CD8-positive, alpha-beta memory T cell (primary cell): ENCODE measurements at regions not wholly inside any gene's neighbourhood (a gene's known extent, or its start where the extent isn't known, plus 50 kb on each side); places are given as distances from the start of the nearest gene placed in this dataset.

Experiments
- CTCF ChIA-PET: fragments of 350-600 bp; sonication (Branson Sonifier 250); formaldehyde crosslinking; loops from one replicate; lab custom pipeline; 2021; ENCODE audit warnings: antibody characterized with exemption; lab: Charles Lee
- POLR2A ChIA-PET: fragments of 350-600 bp; sonication (Branson Sonifier 250); formaldehyde crosslinking; loops from one replicate; lab custom pipeline; 2021; ENCODE audit warnings: antibody characterized with exemption; lab: Charles Lee
- DNase-seq, 5 donors: peaks; one replicate each; pipeline versions ENCODE4 v3.0.0 to v3.0.0-alpha.2; 2020 to 2022; ENCODE audit warnings: mixed read lengths in 1 of 5
- H3K27ac ChIP-seq: one replicate; pipeline ENCODE4 v1.7.0; 2013; ENCODE audit warnings: low read depth, mild to moderate bottlenecking, low read length, moderate library complexity
- H3K27me3 ChIP-seq: 2 replicates; pipeline ENCODE4 v1.7.0; 2013; ENCODE audit warnings: low read length, mild to moderate bottlenecking; ENCODE audit not compliant: insufficient read depth, poor library complexity, severe bottlenecking
- H3K36me3 ChIP-seq: 2 replicates; pipeline ENCODE4 v1.7.0; 2013; ENCODE audit warnings: mild to moderate bottlenecking, low read length, moderate library complexity; ENCODE audit not compliant: insufficient read depth
- H3K4me1 ChIP-seq: 2 replicates; pipeline ENCODE4 v1.7.0; 2013; ENCODE audit warnings: mild to moderate bottlenecking, low read length, moderate library complexity; ENCODE audit not compliant: insufficient read depth
- H3K4me3 ChIP-seq: 2 replicates; pipeline ENCODE4 v1.7.0; 2013; ENCODE audit warnings: mild to moderate bottlenecking, low read length
- H3K9me3 ChIP-seq: 2 replicates; pipeline ENCODE4 v1.7.0; 2013; ENCODE audit warnings: mild to moderate bottlenecking, low read length
- H3K27ac Mint-ChIP-seq, 8 donors: one replicate each; pipeline ENCODE4 v1.8.0; 2020 to 2021; ENCODE audit warnings: mixed read lengths in 8 of 8, mild to moderate bottlenecking in 6 of 8, inconsistent platforms in 3 of 8, moderate library complexity in 3 of 8
- H3K27me3 Mint-ChIP-seq, 2 donors: one replicate each; pipeline ENCODE4 v1.8.0; 2020 to 2021; ENCODE audit warnings: mixed read lengths in 2 of 2, mild to moderate bottlenecking in 1 of 2, moderate library complexity in 1 of 2
- H3K36me3 Mint-ChIP-seq, 3 donors: one replicate each; pipeline ENCODE4 v1.8.0; 2020 to 2021; ENCODE audit warnings: mixed read lengths in 3 of 3, inconsistent platforms in 1 of 3, mild to moderate bottlenecking in 1 of 3
- H3K4me1 Mint-ChIP-seq, 3 donors: one replicate each; pipeline ENCODE4 v1.8.0; 2020 to 2021; ENCODE audit warnings: mixed read lengths in 3 of 3, inconsistent platforms in 1 of 3, mild to moderate bottlenecking in 1 of 3
- H3K4me3 Mint-ChIP-seq, 7 donors: one replicate each; pipeline ENCODE4 v1.8.0; 2020 to 2021; ENCODE audit warnings: mixed read lengths in 7 of 7, mild to moderate bottlenecking in 6 of 7, moderate library complexity in 4 of 7, inconsistent platforms in 2 of 7
- H3K9me3 Mint-ChIP-seq, 5 donors: one replicate each; pipeline ENCODE4 v1.8.0; 2020 to 2022; ENCODE audit warnings: mixed read lengths in 5 of 5, mild to moderate bottlenecking in 3 of 5, moderate library complexity in 2 of 5, inconsistent platforms in 1 of 5

DNA sequence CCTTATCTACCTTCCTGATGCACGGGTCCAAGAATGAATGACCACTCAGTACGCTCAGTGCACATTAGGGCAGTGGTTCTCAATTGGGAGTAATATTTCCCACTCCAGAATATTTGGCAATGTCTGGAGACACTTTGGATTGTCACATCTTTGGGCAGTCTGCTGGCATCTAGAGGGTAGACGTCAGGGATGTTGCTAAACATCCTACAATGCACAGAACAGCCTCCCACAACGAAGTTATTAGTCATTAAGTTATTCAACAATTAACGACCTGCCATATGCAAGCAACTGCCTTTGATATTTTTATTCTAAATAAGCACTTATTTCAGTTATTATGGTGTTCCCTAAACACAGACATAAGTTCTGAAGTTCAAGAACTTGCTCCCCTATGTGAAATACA, 669.3 kb downstream of the TOX3 start:
- Histone ChIP-seq H3K36me3 (no peaks in the 10 kb centered on the region), H3K4me1 (no peaks in the 10 kb centered on the region), H3K27me3 (no peaks in the 10 kb centered on the region), H3K27ac (no peak overlapping the region), H3K4me3 (no peak overlapping the region), H3K9me3 (no peaks in the 10 kb centered on the region)
- ChIA-PET CTCF (no interaction called here), POLR2A (no interaction called here)
- Mint-ChIP-seq H3K27me3 (no peaks in the 10 kb centered on the region), H3K36me3 (no peaks in the 10 kb centered on the region), H3K27ac (no peak overlapping the region), H3K9me3 (peaks cover 3 to 14% (median 8%) of the 10 kb centered on the region in 5 donors), H3K4me1 (no peaks in the 10 kb centered on the region), H3K4me3 (no peak overlapping the region)
- DNase-seq = no peak

DNA sequence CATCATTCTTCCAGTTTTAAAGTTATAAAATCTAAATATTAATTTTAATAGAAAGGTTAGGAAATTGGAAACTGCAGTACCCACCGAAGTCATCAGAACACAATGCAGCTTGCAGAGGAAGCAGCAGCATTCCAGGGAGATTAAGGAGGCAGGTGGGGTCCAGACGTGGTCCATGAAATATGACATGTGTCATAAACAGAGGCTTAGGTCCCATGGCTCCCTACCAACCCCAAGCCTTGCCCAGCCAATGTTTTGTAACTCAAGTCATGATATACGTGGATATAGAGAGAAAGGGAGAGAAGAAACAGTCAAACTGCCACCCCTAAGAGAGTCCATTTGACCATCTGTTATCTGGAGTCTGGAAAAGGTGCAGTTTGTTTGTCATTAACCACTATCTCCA, 670.0 kb downstream of the TOX3 start:
- CTCF ChIA-PET = no interaction called here
- H3K36me3 Mint-ChIP-seq = no peaks in the 10 kb centered on the region
- peaks cover 0 to 14% (median 8%) of the 10 kb centered on the region in 5 donors for H3K9me3 Mint-ChIP-seq
- no peak overlapping the region for H3K4me3 Mint-ChIP-seq
- H3K4me3 ChIP-seq = no peak overlapping the region
- H3K27me3 ChIP-seq = no peaks in the 10 kb centered on the region
- H3K4me1 ChIP-seq = no peaks in the 10 kb centered on the region
- H3K9me3 ChIP-seq = no peaks in the 10 kb centered on the region
- no peak overlapping the region for H3K27ac Mint-ChIP-seq
- H3K27ac ChIP-seq = no peak overlapping the region
- no peak for DNase-seq
- H3K36me3 ChIP-seq = no peaks in the 10 kb centered on the region
- POLR2A ChIA-PET = no interaction called here
- H3K27me3 Mint-ChIP-seq = no peaks in the 10 kb centered on the region
- H3K4me1 Mint-ChIP-seq = no peaks in the 10 kb centered on the region

DNA sequence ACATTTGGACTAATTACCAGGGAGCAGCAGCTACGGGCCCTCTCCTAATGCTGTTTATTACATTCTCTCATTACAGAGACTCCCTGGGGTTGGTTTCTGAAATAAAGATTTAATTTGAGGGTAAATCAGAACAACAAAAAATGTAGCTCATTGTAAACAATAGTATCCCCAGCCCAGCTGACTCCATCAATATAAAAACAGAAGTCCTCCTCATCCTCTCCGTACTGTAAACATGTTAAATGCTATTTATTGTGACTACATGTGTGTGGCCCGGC, 670.4 kb downstream of the TOX3 start:
- ChIA-PET POLR2A (no interaction called here), CTCF (no interaction called here)
- H3K27ac Mint-ChIP-seq = no peak overlapping the region
- Histone ChIP-seq H3K27me3 (no peaks in the 10 kb centered on the region), H3K4me1 (no peaks in the 10 kb centered on the region), H3K9me3 (no peaks in the 10 kb centered on the region), H3K27ac (no peak overlapping the region), H3K4me3 (no peak overlapping the region), H3K36me3 (no peaks in the 10 kb centered on the region)
- no peak for DNase-seq
- no peaks in the 10 kb centered on the region for H3K27me3 Mint-ChIP-seq
- no peaks in the 10 kb centered on the region for H3K36me3 Mint-ChIP-seq
- H3K4me3 Mint-ChIP-seq = no peak overlapping the region
- no peaks in the 10 kb centered on the region for H3K4me1 Mint-ChIP-seq
- H3K9me3 Mint-ChIP-seq = peaks cover 0 to 14% (median 8%) of the 10 kb centered on the region in 5 donors

DNA sequence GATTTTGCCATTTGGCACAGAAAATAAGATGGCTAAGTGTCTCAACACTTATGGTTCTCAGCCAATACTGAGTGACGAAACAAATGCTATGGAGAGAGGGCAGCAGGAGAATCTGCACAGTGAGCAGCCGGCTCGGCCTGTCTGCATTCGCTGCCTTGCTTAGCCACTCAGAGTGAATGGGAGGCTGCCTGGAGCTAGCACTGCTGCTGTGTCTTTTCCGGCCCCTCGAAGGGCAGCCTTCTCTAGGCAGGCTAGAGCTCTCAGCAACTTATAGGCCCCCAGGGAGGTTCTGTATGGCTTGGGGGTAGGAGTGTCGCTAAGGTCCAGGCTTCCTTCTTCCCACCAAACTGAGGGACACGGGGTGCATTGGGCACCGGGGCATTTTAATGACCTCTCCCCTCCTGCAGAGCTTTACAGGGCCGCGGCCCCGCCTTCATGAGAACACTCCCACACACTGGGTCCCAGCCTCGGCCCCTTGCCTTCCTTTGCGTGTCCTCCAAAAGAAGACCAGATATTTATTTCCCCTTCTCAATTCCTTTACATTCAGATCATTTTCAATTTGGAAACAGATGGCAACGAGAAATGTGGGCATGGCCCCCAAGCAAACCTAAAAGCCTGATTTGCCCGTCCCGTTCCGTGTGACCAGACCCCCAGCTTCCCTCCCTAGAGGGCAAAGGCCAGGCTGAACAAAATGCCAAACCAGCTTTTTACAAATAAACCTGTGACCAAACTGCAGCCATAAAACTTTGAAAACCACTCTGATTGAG, 670.9 kb downstream of the TOX3 start:
- Mint-ChIP-seq H3K9me3 (peaks cover 0 to 14% (median 8%) of the 10 kb centered on the region in 5 donors), H3K36me3 (no peaks in the 10 kb centered on the region), H3K27ac (no peak overlapping the region), H3K4me3 (no peak overlapping the region), H3K27me3 (no peaks in the 10 kb centered on the region), H3K4me1 (no peaks in the 10 kb centered on the region)
- no peak for DNase-seq
- Histone ChIP-seq H3K36me3 (no peaks in the 10 kb centered on the region), H3K27ac (no peak overlapping the region), H3K27me3 (no peaks in the 10 kb centered on the region), H3K9me3 (no peaks in the 10 kb centered on the region), H3K4me3 (no peak overlapping the region), H3K4me1 (no peaks in the 10 kb centered on the region)
- CTCF ChIA-PET = no interaction called here
- POLR2A ChIA-PET = no interaction called here

DNA sequence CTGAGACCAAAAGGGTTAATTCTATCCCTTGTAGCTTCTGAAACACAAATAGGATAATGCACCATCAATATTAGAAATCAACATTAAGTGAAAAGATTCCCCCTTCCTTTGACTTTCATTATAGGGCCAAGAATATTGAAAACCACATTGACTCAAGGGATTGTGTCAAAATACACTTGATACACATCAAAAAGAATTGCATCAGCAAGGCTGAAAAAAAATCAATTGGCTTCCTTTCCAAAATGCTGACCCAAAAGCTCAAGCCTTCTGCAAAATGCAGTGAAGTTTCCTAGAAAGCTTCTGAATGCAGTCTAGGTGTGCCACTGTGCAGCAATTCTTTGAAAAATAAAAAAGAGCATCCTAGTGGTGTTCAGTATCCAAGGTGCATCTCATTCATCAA, 674.4 kb downstream of the TOX3 start:
- H3K27me3 Mint-ChIP-seq = no peaks in the 10 kb centered on the region
- H3K27ac Mint-ChIP-seq = no peak overlapping the region
- DNase-seq = no peak
- ChIA-PET POLR2A (no interaction called here), CTCF (no interaction called here)
- no peak overlapping the region for H3K4me3 ChIP-seq
- H3K4me3 Mint-ChIP-seq = no peak overlapping the region
- H3K9me3 ChIP-seq = no peaks in the 10 kb centered on the region
- H3K4me1 ChIP-seq = no peaks in the 10 kb centered on the region
- no peaks in the 10 kb centered on the region for H3K27me3 ChIP-seq
- no peaks in the 10 kb centered on the region for H3K36me3 ChIP-seq
- peaks cover 0 to 19% (median 14%) of the 10 kb centered on the region in 5 donors for H3K9me3 Mint-ChIP-seq
- H3K4me1 Mint-ChIP-seq = no peaks in the 10 kb centered on the region
- H3K36me3 Mint-ChIP-seq = no peaks in the 10 kb centered on the region
- H3K27ac ChIP-seq = no peak overlapping the region

DNA sequence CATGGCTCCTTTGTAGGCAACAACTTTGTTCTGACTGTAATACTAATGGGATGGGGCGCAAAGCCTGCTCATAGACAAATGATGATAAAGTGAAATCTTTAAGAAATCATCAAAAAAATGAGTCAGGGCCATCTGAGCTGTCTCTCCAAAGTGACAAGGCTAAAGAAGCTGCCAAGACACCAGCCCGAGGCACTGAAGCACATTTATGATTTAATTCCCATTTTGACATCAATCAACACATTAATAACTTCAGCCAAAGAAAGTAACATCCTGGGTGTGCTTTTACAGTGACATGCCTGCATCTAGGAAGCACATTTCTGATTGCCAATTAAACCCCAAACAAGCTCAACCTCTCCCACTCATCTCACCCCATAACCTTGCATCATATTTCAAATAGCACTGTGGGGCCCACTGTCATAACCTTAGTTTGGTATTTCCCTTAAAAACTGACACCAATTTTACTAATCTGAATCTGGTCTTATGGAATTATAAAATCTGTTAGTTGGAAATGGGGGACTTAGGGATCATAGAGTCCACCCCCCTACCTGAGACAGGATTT, 676.6 kb downstream of the TOX3 start:
- POLR2A ChIA-PET = no interaction called here
- H3K36me3 ChIP-seq = no peaks in the 10 kb centered on the region
- DNase-seq = no peak
- no peaks in the 10 kb centered on the region for H3K36me3 Mint-ChIP-seq
- H3K9me3 Mint-ChIP-seq = peaks cover 0 to 19% (median 14%) of the 10 kb centered on the region in 5 donors
- H3K9me3 ChIP-seq = no peaks in the 10 kb centered on the region
- no peaks in the 10 kb centered on the region for H3K27me3 Mint-ChIP-seq
- H3K27me3 ChIP-seq = no peaks in the 10 kb centered on the region
- H3K4me3 Mint-ChIP-seq = no peak overlapping the region
- H3K4me1 ChIP-seq = no peaks in the 10 kb centered on the region
- no peak overlapping the region for H3K27ac ChIP-seq
- no peak overlapping the region for H3K27ac Mint-ChIP-seq
- H3K4me3 ChIP-seq = no peak overlapping the region
- CTCF ChIA-PET = no interaction called here
- no peaks in the 10 kb centered on the region for H3K4me1 Mint-ChIP-seq

DNA sequence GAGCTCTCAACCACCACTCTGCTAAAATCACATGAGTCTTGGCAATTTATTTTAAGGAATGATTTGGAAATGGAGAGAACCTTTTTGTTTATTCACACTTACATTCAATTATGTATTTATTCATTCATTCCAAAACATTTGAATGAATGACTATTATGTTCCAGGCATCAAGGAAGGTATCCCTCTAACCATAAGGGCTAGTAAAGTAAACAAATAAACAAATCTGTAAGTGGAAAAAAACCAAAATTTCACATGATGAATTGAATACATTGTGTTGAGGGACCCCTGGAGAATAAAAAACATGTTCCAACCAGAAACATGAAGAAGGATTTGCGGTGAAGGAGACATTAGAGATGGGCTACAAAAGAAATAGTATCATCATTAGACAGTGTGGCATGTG, 677.8 kb downstream of the TOX3 start:
- H3K36me3 ChIP-seq = no peaks in the 10 kb centered on the region
- Mint-ChIP-seq H3K9me3 (peaks cover 0 to 15% (median 13%) of the 10 kb centered on the region in 5 donors), H3K27me3 (no peaks in the 10 kb centered on the region), H3K36me3 (no peaks in the 10 kb centered on the region), H3K4me3 (no peak overlapping the region), H3K27ac (no peak overlapping the region), H3K4me1 (no peaks in the 10 kb centered on the region)
- no peaks in the 10 kb centered on the region for H3K9me3 ChIP-seq
- H3K27ac ChIP-seq = no peak overlapping the region
- no peaks in the 10 kb centered on the region for H3K4me1 ChIP-seq
- CTCF ChIA-PET = no interaction called here
- POLR2A ChIA-PET = no interaction called here
- DNase-seq = no peak
- no peaks in the 10 kb centered on the region for H3K27me3 ChIP-seq
- no peak overlapping the region for H3K4me3 ChIP-seq

DNA sequence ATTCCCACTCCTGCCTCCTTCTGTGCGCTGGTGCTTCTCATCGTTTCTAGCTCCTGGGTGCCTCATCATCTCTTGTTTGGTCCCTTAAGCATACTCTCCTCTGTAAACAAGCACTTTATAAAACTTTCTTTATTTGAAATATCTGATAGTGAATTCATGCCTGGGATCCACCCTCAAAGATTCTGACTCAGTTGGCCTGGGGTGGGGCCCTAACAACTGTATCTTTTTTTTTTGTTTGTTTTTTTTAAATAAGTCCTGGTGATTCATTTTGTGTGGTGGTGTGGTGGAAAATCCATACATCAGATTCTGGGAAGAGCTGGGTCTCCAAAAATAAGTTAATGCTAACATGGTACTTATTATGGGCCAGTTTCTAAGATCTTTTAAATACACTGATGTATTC, 678.3 kb downstream of the TOX3 start:
- CTCF ChIA-PET = no interaction called here

More for the DNA sequence above, 678.3 kb downstream of the TOX3 start:
- Histone ChIP-seq H3K4me3 (no peak overlapping the region), H3K4me1 (no peaks in the 10 kb centered on the region), H3K27ac (no peak overlapping the region), H3K36me3 (no peaks in the 10 kb centered on the region), H3K27me3 (no peaks in the 10 kb centered on the region), H3K9me3 (no peaks in the 10 kb centered on the region)
- Mint-ChIP-seq H3K4me3 (no peak overlapping the region), H3K9me3 (peaks cover 0 to 18% (median 8%) of the 10 kb centered on the region in 5 donors), H3K27ac (no peak overlapping the region), H3K4me1 (no peaks in the 10 kb centered on the region), H3K36me3 (no peaks in the 10 kb centered on the region), H3K27me3 (no peaks in the 10 kb centered on the region)
- DNase-seq = no peak
- POLR2A ChIA-PET = no interaction called here
